PC-9 (cell line): ENCODE measurements at regions not wholly inside any gene's neighbourhood (a gene's known extent, or its start where the extent isn't known, plus 50 kb on each side); places are given as distances from the start of the nearest gene placed in this dataset.
A peak's percentile ranks its signal among the peaks of the same experiment; 100 is the strongest.

ENCODE experiments used
- BruUV-seq: library from RNA; stranded (reverse); fragments of 400-500 nt; replicated peaks from 2 replicates; lab custom pipeline; 2021; lab: Mats Ljungman, UMichigan
- CTCF ChIA-PET: fragments of 300-600 bp; sonication (Branson Sonifier 250); formaldehyde crosslinking; loops from one replicate; lab custom pipeline; 2022; ENCODE audit warnings: antibody characterized with exemption; lab: Charles Lee
- POLR2A ChIA-PET: fragments of 300-600 bp; sonication (Branson Sonifier 250); formaldehyde crosslinking; loops from one replicate; lab custom pipeline; 2022; ENCODE audit warnings: antibody characterized with exemption; ENCODE audit not compliant: unreplicated experiment; lab: Charles Lee
- DNase-seq, 2 experiments: peaks; one replicate each; pipeline versions ENCODE4 v3.0.0 to v3.0.0-alpha.2; 2015 to 2022; ENCODE audit warnings: mixed read lengths in 1 of 2
- H2AFZ ChIP-seq: fragments of 200-600 bp; sonication (generic); 2 replicates; pipeline ENCODE4 v1.8.1; 2017; ENCODE audit warnings: antibody characterized with exemption
- H3F3A ChIP-seq: fragments of 200-600 bp; sonication (generic); 2 replicates; pipeline ENCODE4 v1.8.1; 2017; ENCODE audit warnings: antibody characterized with exemption, mild to moderate bottlenecking, low read depth; ENCODE audit not compliant: insufficient read depth
- H3K27ac ChIP-seq: fragments of 200-600 bp; sonication (generic); 2 replicates; pipeline ENCODE4 v1.6.1; 2016; ENCODE audit warnings: mixed run types
- H3K27me3 ChIP-seq: fragments of 200-600 bp; sonication (generic); 2 replicates; pipeline ENCODE4 v1.6.1; 2016; ENCODE audit warnings: low read depth, mixed run types; ENCODE audit not compliant: insufficient read depth
- H3K36me3 ChIP-seq: fragments of 200-600 bp; sonication (generic); 2 replicates; pipeline ENCODE4 v1.6.1; 2016; ENCODE audit warnings: low read depth, mixed run types
- H3K4me1 ChIP-seq: fragments of 200-600 bp; sonication (generic); replicated peaks from 2 replicates; pipeline ENCODE4 v1.6.1; 2016; ENCODE audit warnings: mixed run types; ENCODE audit not compliant: insufficient read depth
- H3K4me2 ChIP-seq: fragments of 200-600 bp; sonication (generic); 2 replicates; pipeline ENCODE4 v1.6.1; 2017; ENCODE audit warnings: mixed run types
- H3K4me3 ChIP-seq: fragments of 200-600 bp; sonication (generic); 2 replicates; pipeline ENCODE4 v1.6.1; 2016; ENCODE audit warnings: mixed run types
- H3K79me2 ChIP-seq: fragments of 200-600 bp; sonication (generic); 2 replicates; pipeline ENCODE4 v1.6.1; 2017; ENCODE audit warnings: low read depth, mixed run types
- H3K9me2 ChIP-seq: fragments of 200-600 bp; sonication (generic); 2 replicates; pipeline ENCODE4 v1.8.1; 2017; ENCODE audit warnings: mild to moderate bottlenecking; ENCODE audit not compliant: insufficient read depth
- H3K9me3 ChIP-seq: fragments of 200-600 bp; sonication (generic); 2 replicates; pipeline ENCODE4 v1.8.1; 2016; ENCODE audit warnings: low read depth; ENCODE audit not compliant: insufficient read depth
- H4K20me1 ChIP-seq: fragments of 200-600 bp; sonication (generic); 2 replicates; pipeline ENCODE4 v1.8.1; 2017; ENCODE audit not compliant: insufficient read depth
- CTCF ChIP-seq: fragments of 200-600 bp; sonication (generic); conservative IDR thresholded peaks from 2 replicates; pipeline ENCODE4 v1.6.1; 2017; ENCODE audit warnings: mixed run types, antibody characterized with exemption, mild to moderate bottlenecking, moderate library complexity
- EZH2 ChIP-seq: fragments of 200-600 bp; sonication (generic); IDR thresholded peaks from 2 replicates; pipeline ENCODE4 v1.8.0; 2017; ENCODE audit warnings: antibody characterized with exemption, low read depth
- intact Hi-C: fragments of 100-400 bp; cut with micrococcal nuclease; formaldehyde crosslinking; loops from one replicate; pipeline ENCODE4 v1.10.0; 2022; ENCODE audit not compliant: unreplicated experiment

GRCh38 chr2:120472031-120472430 lies 126.1 kb downstream of the INHBB start:
- TF ChIP-seq EZH2 (no peak), CTCF (no peak)
- no peak overlapping the region for H3K27ac ChIP-seq
- H4K20me1 ChIP-seq: no peaks in the 10 kb centered on the region
- no peaks in the 10 kb centered on the region for H3K9me2 ChIP-seq
- intact Hi-C loops: no loop called here
- no peak overlapping the region for H3K4me2 ChIP-seq
- H2AFZ ChIP-seq: no peak overlapping the region
- no peaks in the 10 kb centered on the region for H3K79me2 ChIP-seq
- ChIA-PET POLR2A (no interaction called here), CTCF (no interaction called here)
- H3K36me3 ChIP-seq: no peaks in the 10 kb centered on the region
- H3K9me3 ChIP-seq: 0 out of 2 replicates have a peak, but pooled peaks cover 6% of the 10 kb centered on the region
- H3K4me3 ChIP-seq: no peak overlapping the region
- no TSS peak for BruUV-seq
- peaks cover 59% of the 10 kb centered on the region for H3K4me1 ChIP-seq
- peaks cover 69% of the 10 kb centered on the region for H3F3A ChIP-seq
- peak in 1 of 2 experiments; percentile 66 for DNase-seq
- no peaks in the 10 kb centered on the region for H3K27me3 ChIP-seq

GRCh38 chr2:120472891-120473309 lies 127.0 kb downstream of the INHBB start:
- CTCF ChIA-PET: no interaction called here

GRCh38 chr2:120473522-120474271 lies 127.8 kb downstream of the INHBB start:
- Histone ChIP-seq H4K20me1 (no peaks in the 10 kb centered on the region), H3K9me2 (no peaks in the 10 kb centered on the region), H2AFZ (no peak overlapping the region), H3K4me3 (no peak overlapping the region), H3K27me3 (no peaks in the 10 kb centered on the region), H3K4me1 (peaks cover 57% of the 10 kb centered on the region), H3K36me3 (no peaks in the 10 kb centered on the region), H3F3A (peaks cover 69% of the 10 kb centered on the region), H3K4me2 (no peak overlapping the region), H3K79me2 (no peaks in the 10 kb centered on the region), H3K9me3 (0 out of 2 replicates have a peak, but pooled peaks cover 6% of the 10 kb centered on the region), H3K27ac (no peak overlapping the region)
- ChIA-PET POLR2A (no interaction called here), CTCF (no interaction called here)
- TF ChIP-seq EZH2 (no peak), CTCF (no peak)
- intact Hi-C loops: no loop called here
- BruUV-seq: no TSS peak
- no peak for DNase-seq

More at GRCh38 chr2:120472891-120473309, 127.0 kb downstream of the INHBB start:
- TF ChIP-seq EZH2 (no peak), CTCF (no peak)
- Histone ChIP-seq H3K9me2 (no peaks in the 10 kb centered on the region), H3K27me3 (no peaks in the 10 kb centered on the region), H3K27ac (no peak overlapping the region), H3K79me2 (no peaks in the 10 kb centered on the region), H3K4me1 (peaks cover 59% of the 10 kb centered on the region), H3K9me3 (0 out of 2 replicates have a peak, but pooled peaks cover 6% of the 10 kb centered on the region), H3F3A (peaks cover 71% of the 10 kb centered on the region), H3K4me3 (no peak overlapping the region), H4K20me1 (no peaks in the 10 kb centered on the region), H3K36me3 (no peaks in the 10 kb centered on the region), H3K4me2 (no peak overlapping the region), H2AFZ (no peak overlapping the region)
- POLR2A ChIA-PET: no interaction called here
- DNase-seq: no peak
- BruUV-seq: no TSS peak
- intact Hi-C loops: no loop called here
